Mesenchymal stem cell (in vitro differentiated cells and primary cell): ENCODE measurements at regions not wholly inside any gene's neighbourhood (a gene's known extent, or its start where the extent isn't known, plus 50 kb on each side); places are given as distances from the start of the nearest gene placed in this dataset.

ENCODE experiments used
- DNase-seq: peaks from one replicate; pipeline ENCODE4 v3.0.0-alpha.2; 2013
- H2AFZ ChIP-seq: one replicate; pipeline ENCODE4 v1.6.1; 2013; ENCODE audit warnings: low read depth, mild to moderate bottlenecking, control low read depth, inconsistent platforms, low read length, moderate library complexity
- H2AK5ac ChIP-seq: 2 replicates; pipeline ENCODE4 v1.6.1; 2013; ENCODE audit warnings: low read length, moderate library complexity, mild to moderate bottlenecking, inconsistent platforms; ENCODE audit not compliant: severe bottlenecking
- H2BK120ac ChIP-seq: one replicate; pipeline ENCODE4 v1.6.1; 2013; ENCODE audit warnings: low read depth, mild to moderate bottlenecking, inconsistent platforms, low read length, moderate library complexity
- H2BK12ac ChIP-seq, 2 experiments: one replicate each; pipeline ENCODE4 v1.6.1; 2013; ENCODE audit warnings: inconsistent platforms in 2 of 2, low read length in 2 of 2, mild to moderate bottlenecking in 2 of 2, moderate library complexity in 2 of 2, control low read depth in 1 of 2
- H2BK15ac ChIP-seq: one replicate; pipeline ENCODE4 v1.6.1; 2013; ENCODE audit warnings: mild to moderate bottlenecking, low read depth, inconsistent platforms; ENCODE audit not compliant: poor library complexity, severe bottlenecking
- H2BK5ac ChIP-seq: 2 replicates; pipeline ENCODE4 v1.6.1; 2013; ENCODE audit warnings: low read depth, mild to moderate bottlenecking, low read length, control low read depth, inconsistent platforms; ENCODE audit not compliant: poor library complexity, severe bottlenecking
- H3K14ac ChIP-seq, 2 experiments: one replicate each; pipeline ENCODE4 v1.6.1; 2013; ENCODE audit warnings: inconsistent platforms in 2 of 2, low read length in 2 of 2, control low read depth in 1 of 2, mild to moderate bottlenecking in 1 of 2, moderate library complexity in 1 of 2
- H3K18ac ChIP-seq, 2 experiments: one replicate each; pipeline ENCODE4 v1.6.1; 2013; ENCODE audit warnings: inconsistent platforms in 2 of 2, low read length in 2 of 2, control low read depth in 1 of 2, low read depth in 1 of 2, mild to moderate bottlenecking in 1 of 2
- H3K23ac ChIP-seq, 2 experiments: one replicate each; pipeline ENCODE4 v1.6.1; 2013; ENCODE audit warnings: inconsistent platforms in 2 of 2, low read length in 2 of 2, mild to moderate bottlenecking in 2 of 2, moderate library complexity in 2 of 2, control low read depth in 1 of 2
- H3K27ac ChIP-seq: 2 replicates; pipeline ENCODE4 v1.5.1; 2013; ENCODE audit warnings: mild to moderate bottlenecking, moderate library complexity, low read length, control low read depth, inconsistent platforms; ENCODE audit not compliant: poor library complexity, severe bottlenecking
- H3K27me3 ChIP-seq, 2 experiments: 2 replicates each; pipeline versions ENCODE4 v1.6.1 to v1.7.0; 2013; ENCODE audit warnings: low read length in 2 of 2, mild to moderate bottlenecking in 2 of 2, moderate library complexity in 2 of 2, control low read depth in 1 of 2, inconsistent platforms in 1 of 2; ENCODE audit not compliant: control insufficient read depth in 1 of 2, insufficient read depth in 1 of 2
- H3K36me3 ChIP-seq, 2 experiments: 2 replicates each; pipeline versions ENCODE4 v1.6.1 to v1.7.0; 2013; ENCODE audit warnings: low read length in 2 of 2, control low read depth in 1 of 2, inconsistent platforms in 1 of 2, low read depth in 1 of 2, mild to moderate bottlenecking in 1 of 2; ENCODE audit not compliant: insufficient read depth in 2 of 2, control insufficient read depth in 1 of 2
- H3K4ac ChIP-seq, 2 experiments: one replicate each; pipeline ENCODE4 v1.6.1; 2013; ENCODE audit warnings: inconsistent platforms in 2 of 2, low read length in 2 of 2, mild to moderate bottlenecking in 2 of 2, moderate library complexity in 2 of 2, control low read depth in 1 of 2, low read depth in 1 of 2
- H3K4me1 ChIP-seq: 2 replicates; pipeline ENCODE4 v1.6.1; 2013; ENCODE audit warnings: low read depth, low read length, control low read depth; ENCODE audit not compliant: control insufficient read depth, insufficient read depth
- H3K4me2 ChIP-seq: 2 replicates; pipeline ENCODE4 v1.6.1; 2013; ENCODE audit warnings: low read length, mild to moderate bottlenecking, inconsistent platforms; ENCODE audit not compliant: poor library complexity, severe bottlenecking
- H3K4me3 ChIP-seq, 2 experiments: 2 replicates each; pipeline versions ENCODE4 v1.5.1 to v1.7.0; 2013; ENCODE audit warnings: low read length in 2 of 2, mild to moderate bottlenecking in 2 of 2, control low read depth in 1 of 2, low read depth in 1 of 2; ENCODE audit not compliant: insufficient read depth in 1 of 2
- H3K79me1 ChIP-seq: replicated peaks from 2 replicates; pipeline ENCODE4 v1.6.1; 2013; ENCODE audit warnings: mild to moderate bottlenecking, control low read depth, low read length, inconsistent platforms; ENCODE audit not compliant: poor library complexity, severe bottlenecking
- H3K9ac ChIP-seq: 2 replicates; pipeline ENCODE4 v1.7.0; 2013; ENCODE audit warnings: mild to moderate bottlenecking, low read length, moderate library complexity
- H3K9me3 ChIP-seq: 2 replicates; pipeline ENCODE4 v1.7.0; 2013; ENCODE audit warnings: mild to moderate bottlenecking, low read length; ENCODE audit not compliant: control insufficient read depth
- H4K8ac ChIP-seq: one replicate; pipeline ENCODE4 v1.6.1; 2013; ENCODE audit warnings: inconsistent platforms, mild to moderate bottlenecking, low read length, moderate library complexity
- H4K91ac ChIP-seq: one replicate; pipeline ENCODE4 v1.6.1; 2013; ENCODE audit warnings: mild to moderate bottlenecking, low read length, inconsistent platforms
- WGBS: methylation state at CpG from one replicate; pipeline ENCODE4 v1.1.7; 2013; ENCODE audit warnings: mixed read lengths; 5-methylcytosine and 5-hydroxymethylcytosine counted together

- H3K4me2 ChIP-seq = no peak overlapping the region
- H4K8ac ChIP-seq = no peak overlapping the region
- peaks cover 12 to 42% of the 10 kb centered on the region in 2 experiments for H3K27me3 ChIP-seq
- no peaks in the 10 kb centered on the region for H3K9me3 ChIP-seq
- no peak overlapping the region for H2BK5ac ChIP-seq
- no peak for DNase-seq
- peaks cover 4% of the 10 kb centered on the region for H3K4me1 ChIP-seq
- H2BK120ac ChIP-seq = no peak overlapping the region
- no peak overlapping the region for H3K9ac ChIP-seq
- 81% methylated on average over 14 of the region's 17 CpGs for WGBS
- no peak overlapping the region for H2BK15ac ChIP-seq
- H2BK12ac ChIP-seq = no peak overlapping the region
- no peak overlapping the region for H2AFZ ChIP-seq
- no peaks in the 10 kb centered on the region for H3K79me1 ChIP-seq
- H3K23ac ChIP-seq = no peak overlapping the region
- H2AK5ac ChIP-seq = no peak overlapping the region
- no peak overlapping the region for H3K27ac ChIP-seq
- no peak overlapping the region for H3K14ac ChIP-seq
- H3K4me3 ChIP-seq = no peak overlapping the region
- no peak overlapping the region for H3K4ac ChIP-seq
- no peak overlapping the region for H3K18ac ChIP-seq
- no peaks in the 10 kb centered on the region for H3K36me3 ChIP-seq
- H4K91ac ChIP-seq = no peak overlapping the region
Measured at GRCh38 chr2:241943961-241944575, 74.5 kb downstream of the RTP5 start.

DNA sequence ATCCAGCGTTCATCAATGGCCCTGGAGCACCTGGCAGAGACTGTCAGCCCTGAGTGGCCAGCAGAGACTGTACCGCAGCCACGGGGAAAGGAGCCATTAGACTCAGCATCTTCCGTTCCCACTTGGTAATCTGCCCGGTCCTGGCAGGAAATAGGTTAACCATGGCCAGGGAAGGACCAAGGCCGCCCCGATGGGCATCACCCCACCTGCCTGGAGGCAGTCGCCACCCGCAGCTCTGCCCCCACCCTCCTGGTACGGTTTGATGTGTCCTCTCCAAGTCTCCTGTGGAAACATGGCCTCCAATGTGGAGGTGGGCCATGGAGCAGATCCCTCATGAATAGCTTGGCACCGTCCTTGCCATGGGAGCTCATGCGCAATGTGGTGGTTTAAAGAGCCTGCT is 75.3 kb downstream of the RTP5 start:
- no peak overlapping the region for H2AK5ac ChIP-seq

GRCh38 chr2:241945311-241945710 is 75.8 kb downstream of the RTP5 start:
- Histone ChIP-seq H2AK5ac (no peak overlapping the region), H3K14ac (no peak overlapping the region), H3K23ac (no peak overlapping the region), H4K8ac (no peak overlapping the region), H4K91ac (no peak overlapping the region), H3K27me3 (peaks cover 21 to 54% of the 10 kb centered on the region in 2 experiments), H3K4me3 (no peak overlapping the region), H3K9ac (no peak overlapping the region), H2BK120ac (no peak overlapping the region), H2BK5ac (no peak overlapping the region), H2AFZ (no peak overlapping the region), H3K9me3 (no peaks in the 10 kb centered on the region), H3K18ac (no peak overlapping the region), H3K36me3 (no peaks in the 10 kb centered on the region), H3K79me1 (no peaks in the 10 kb centered on the region), H3K4me2 (no peak overlapping the region), H2BK12ac (no peak overlapping the region), H3K4ac (no peak overlapping the region), H3K27ac (no peak overlapping the region), H2BK15ac (no peak overlapping the region), H3K4me1 (peaks cover 4% of the 10 kb centered on the region)
- 91% methylated on average over 15 of the region's 15 CpGs for WGBS
- no peak for DNase-seq

More for the DNA sequence above, 75.3 kb downstream of the RTP5 start:
- H2BK15ac ChIP-seq = no peak overlapping the region
- no peak overlapping the region for H4K91ac ChIP-seq
- no peaks in the 10 kb centered on the region for H3K9me3 ChIP-seq
- WGBS = 91% methylated on average over 12 of the region's 12 CpGs
- no peak overlapping the region for H2AFZ ChIP-seq
- peaks cover 16 to 49% of the 10 kb centered on the region in 2 experiments for H3K27me3 ChIP-seq
- no peak overlapping the region for H2BK12ac ChIP-seq
- H3K36me3 ChIP-seq = no peaks in the 10 kb centered on the region
- H3K79me1 ChIP-seq = no peaks in the 10 kb centered on the region
- no peak overlapping the region for H2BK120ac ChIP-seq
- H3K4me2 ChIP-seq = no peak overlapping the region
- H3K4me3 ChIP-seq = no peak overlapping the region
- H3K23ac ChIP-seq = no peak overlapping the region
- DNase-seq = no peak
- peaks cover 4% of the 10 kb centered on the region for H3K4me1 ChIP-seq
- no peak overlapping the region for H2BK5ac ChIP-seq
- no peak overlapping the region for H3K27ac ChIP-seq
- H3K18ac ChIP-seq = no peak overlapping the region
- H3K9ac ChIP-seq = no peak overlapping the region
- H4K8ac ChIP-seq = peak overlapping the region; percentile 29
- H3K14ac ChIP-seq = no peak overlapping the region
- no peak overlapping the region for H3K4ac ChIP-seq

GRCh38 chr2:241945803-241946202 is 76.3 kb downstream of the RTP5 start:
- Histone ChIP-seq H2BK15ac (no peak overlapping the region), H2AFZ (no peak overlapping the region), H2BK12ac (no peak overlapping the region), H3K27me3 (peaks cover 22 to 58% of the 10 kb centered on the region in 2 experiments), H3K23ac (no peak overlapping the region), H3K4me1 (peaks cover 4% of the 10 kb centered on the region), H3K27ac (no peak overlapping the region), H4K8ac (no peak overlapping the region), H4K91ac (peak overlapping the region; percentile 11), H3K36me3 (no peaks in the 10 kb centered on the region), H3K4me3 (peak overlapping the region in 1 of 2 experiments; percentile 1), H3K18ac (no peak overlapping the region), H3K79me1 (no peaks in the 10 kb centered on the region), H3K9me3 (no peaks in the 10 kb centered on the region), H2AK5ac (no peak overlapping the region), H2BK120ac (no peak overlapping the region), H3K4me2 (no peak overlapping the region), H3K4ac (no peak overlapping the region), H3K14ac (peak overlapping the region in 1 of 2 experiments; percentile 86), H3K9ac (no peak overlapping the region), H2BK5ac (no peak overlapping the region)
- no peak for DNase-seq
- WGBS = 93% methylated on average over 14 of the region's 14 CpGs
